Endothelial cell of umbilical vein (primary cell): ENCODE measurements at regions not wholly inside any gene's neighbourhood (a gene's known extent, or its start where the extent isn't known, plus 50 kb on each side); places are given as distances from the start of the nearest gene placed in this dataset.

Experiments used
- BruUV-seq: library from RNA; stranded (reverse); fragments of 400-500 nt; replicated peaks from 2 replicates; lab custom pipeline; 2021; lab: Mats Ljungman, UMichigan
- CTCF ChIA-PET: fragments of 300-600, 350-600 bp; sonication (Branson Sonifier 250); formaldehyde crosslinking; loops from one replicate; lab custom pipeline; 2021; ENCODE audit warnings: antibody characterized with exemption, inconsistent platforms; lab: Charles Lee
- POLR2A ChIA-PET: fragments of 300-600, 350-600 bp; sonication (Branson Sonifier 250); formaldehyde crosslinking; loops from one replicate; lab custom pipeline; 2021; ENCODE audit warnings: antibody characterized with exemption, inconsistent platforms; lab: Charles Lee
- DNase-seq: peaks from one replicate; pipeline ENCODE4 v3.0.0-alpha.2; 2011; ENCODE audit warnings: low read depth, low spot score
- FAIRE-seq: peaks from 2 replicates; lab custom pipeline; 2011; peaks lifted over from hg19 to GRCh38; lab: Jason Lieb, UNC
- H2AFZ ChIP-seq: 2 replicates; pipeline ENCODE4 v1.6.0; 2012; ENCODE audit warnings: low read depth, low read length, control low read depth, inconsistent platforms
- H3K27ac ChIP-seq: 2 replicates; pipeline ENCODE4 v1.5.1; 2011; ENCODE audit warnings: low read depth, mild to moderate bottlenecking, control low read depth, low read length, moderate library complexity; ENCODE audit not compliant: insufficient read depth
- H3K27me3 ChIP-seq, 2 experiments: 2 replicates each; pipeline versions ENCODE4 v1.6.0 to v1.6.1; 2011; ENCODE audit warnings: low read length in 2 of 2, mixed read lengths in 1 of 2; ENCODE audit not compliant: control insufficient read depth in 2 of 2, insufficient read depth in 2 of 2
- H3K36me3 ChIP-seq, 2 experiments: 2 replicates in 1 of 2; 3 replicates in 1 of 2; pipeline ENCODE4 v1.5.1; 2011; ENCODE audit warnings: low read length in 2 of 2, mild to moderate bottlenecking in 1 of 2, moderate library complexity in 1 of 2; ENCODE audit not compliant: control insufficient read depth in 2 of 2, insufficient read depth in 2 of 2; ENCODE audit errors: extremely low read depth in 1 of 2
- H3K4me1 ChIP-seq: 3 replicates; pipeline ENCODE4 v1.5.1; 2011; ENCODE audit warnings: mild to moderate bottlenecking, low read length; ENCODE audit not compliant: control insufficient read depth, insufficient read depth; ENCODE audit errors: extremely low read depth
- H3K4me2 ChIP-seq: 2 replicates; pipeline ENCODE4 v1.6.1; 2011; ENCODE audit warnings: low read length, control low read depth, mixed read lengths; ENCODE audit not compliant: insufficient read depth
- H3K4me3 ChIP-seq, 3 experiments: fragments of 200-600 bp in 1 of 3; sonication (generic), shearing (Covaris generic) in 1 of 3; replicated peaks in 1 of 3; 2 replicates each; pipeline ENCODE4 v1.5.1; 2011 to 2016; ENCODE audit warnings: control low read depth in 3 of 3, low read length in 3 of 3, mild to moderate bottlenecking in 2 of 3, inconsistent platforms in 1 of 3, low read depth in 1 of 3, moderate library complexity in 1 of 3; ENCODE audit not compliant: insufficient read depth in 1 of 3
- H3K79me2 ChIP-seq: 2 replicates; pipeline ENCODE4 v1.6.0; 2012; ENCODE audit warnings: low read length, inconsistent platforms; ENCODE audit not compliant: control insufficient read depth, insufficient read depth
- H3K9ac ChIP-seq: replicated peaks from 2 replicates; pipeline ENCODE3; 2011; ENCODE audit warnings: low read length, control low read depth; ENCODE audit not compliant: insufficient read depth; ENCODE audit errors: extremely low read depth
- H3K9me1 ChIP-seq: replicated peaks from 3 replicates; pipeline ENCODE4 v1.6.0; 2011; ENCODE audit warnings: mild to moderate bottlenecking, low read length; ENCODE audit not compliant: control insufficient read depth, insufficient read depth; ENCODE audit errors: extremely low read depth
- H3K9me3 ChIP-seq: replicated peaks from 2 replicates; pipeline ENCODE4 v1.5.1; 2012; ENCODE audit warnings: low read length, inconsistent platforms; ENCODE audit not compliant: control insufficient read depth, insufficient read depth
- H4K20me1 ChIP-seq: replicated peaks from 2 replicates; pipeline ENCODE3; 2011; ENCODE audit warnings: mild to moderate bottlenecking, low read length; ENCODE audit not compliant: control insufficient read depth, insufficient read depth; ENCODE audit errors: extremely low read depth
- CTCF ChIP-seq, 2 donors: IDR thresholded peaks; 1 replicate in 1 of 2; 2 replicates in 1 of 2; pipeline ENCODE4 v1.5.1; 2011; ENCODE audit warnings: low read length in 2 of 2, mild to moderate bottlenecking in 2 of 2, moderate library complexity in 2 of 2, control low read depth in 1 of 2, inconsistent platforms in 1 of 2, low read depth in 1 of 2; ENCODE audit not compliant: insufficient read depth in 1 of 2; ENCODE audit errors: extremely low read depth in 1 of 2
- EZH2 ChIP-seq: IDR thresholded peaks from 2 replicates; pipeline ENCODE4 v1.6.1; 2012; ENCODE audit warnings: borderline replicate concordance, low read depth, mild to moderate bottlenecking, moderate library complexity, low read length, inconsistent platforms; ENCODE audit not compliant: severe bottlenecking
- FOS ChIP-seq: IDR thresholded peaks from 2 replicates; pipeline ENCODE4 v1.6.1; 2011; ENCODE audit warnings: mild to moderate bottlenecking, low read length, moderate library complexity, borderline replicate concordance; ENCODE audit not compliant: insufficient read depth
- GATA2 ChIP-seq: IDR thresholded peaks from 2 replicates; pipeline ENCODE4 v1.7.0; 2011; ENCODE audit warnings: low read depth, mild to moderate bottlenecking, moderate library complexity, mixed read lengths, low read length; ENCODE audit not compliant: insufficient read length, insufficient read depth
- JUN ChIP-seq: IDR thresholded peaks from 2 replicates; pipeline ENCODE4 v1.6.1; 2011; ENCODE audit warnings: borderline replicate concordance, low read depth; ENCODE audit not compliant: insufficient read length, insufficient read depth
- MYC ChIP-seq: IDR thresholded peaks from one replicate; pipeline ENCODE4 v1.6.1; 2011; ENCODE audit warnings: mild to moderate bottlenecking, low read depth, low read length
- POLR2A ChIP-seq: IDR thresholded peaks from 2 replicates; pipeline ENCODE4 v1.6.1; 2012; ENCODE audit warnings: low read depth, mild to moderate bottlenecking, control low read depth, low read length
- POLR2AphosphoS5 ChIP-seq: IDR thresholded peaks from 2 replicates; pipeline ENCODE4 v1.6.1; 2012; ENCODE audit warnings: low read depth, mild to moderate bottlenecking, control low read depth, low read length, moderate library complexity; ENCODE audit not compliant: insufficient read depth
- dilution Hi-C: fragments of 300-500 bp; cut with MboI; formaldehyde crosslinking; loops from one replicate; pipeline ENCODE4 v1.15.0; 2019; ENCODE audit warnings: low sequenced_read_pairs; ENCODE audit not compliant: extremely low pct_ligation_motif_present
- intact Hi-C: fragments of 100-400 bp; cut with micrococcal nuclease; formaldehyde crosslinking; loops from one replicate; pipeline ENCODE4 v1.10.0; 2022
- TF ChIP-seq, protein P1 (sequence below): IDR thresholded peaks from 2 replicates; pipeline ENCODE4 v1.6.1; 2011; ENCODE audit not compliant: insufficient read depth, insufficient read length

DNA sequence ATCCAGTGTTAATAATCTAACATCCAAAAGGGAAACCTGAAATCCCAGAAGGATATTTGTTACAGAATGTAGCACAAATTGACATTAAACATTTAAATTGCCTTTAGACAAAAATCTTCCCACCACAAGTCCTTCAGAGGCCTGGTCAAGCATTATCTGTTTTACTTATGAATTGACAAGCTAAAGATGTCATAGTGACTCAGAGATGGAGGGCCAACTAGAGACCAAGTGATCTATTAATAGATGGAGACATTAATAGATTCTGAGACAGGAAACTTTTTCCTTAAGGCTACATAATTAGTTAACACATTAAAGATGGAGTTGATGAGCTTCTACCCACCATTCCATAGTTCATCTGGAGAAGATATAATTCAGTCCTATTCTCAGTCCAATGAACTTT lies 526.2 kb downstream of the IRS1 start:
- POLR2A ChIA-PET, result no interaction called here
- Histone ChIP-seq H3K9ac (no peak overlapping the region), H3K4me3 (no peak overlapping the region), H3K36me3 (no peaks in the 10 kb centered on the region), H3K4me2 (no peak overlapping the region), H3K9me3 (no peaks in the 10 kb centered on the region), H3K4me1 (no peaks in the 10 kb centered on the region), H3K9me1 (no peaks in the 10 kb centered on the region), H2AFZ (no peak overlapping the region), H3K79me2 (no peaks in the 10 kb centered on the region), H3K27ac (no peak overlapping the region), H3K27me3 (no peaks in the 10 kb centered on the region), H4K20me1 (no peaks in the 10 kb centered on the region)
- CTCF ChIA-PET, result no interaction called here
- no peak for FAIRE-seq
- no TSS peak for BruUV-seq
- no peak for DNase-seq
- TF ChIP-seq MYC, result no peak
- dilution Hi-C loops (no loop called here), intact Hi-C loops (no loop called here)

DNA sequence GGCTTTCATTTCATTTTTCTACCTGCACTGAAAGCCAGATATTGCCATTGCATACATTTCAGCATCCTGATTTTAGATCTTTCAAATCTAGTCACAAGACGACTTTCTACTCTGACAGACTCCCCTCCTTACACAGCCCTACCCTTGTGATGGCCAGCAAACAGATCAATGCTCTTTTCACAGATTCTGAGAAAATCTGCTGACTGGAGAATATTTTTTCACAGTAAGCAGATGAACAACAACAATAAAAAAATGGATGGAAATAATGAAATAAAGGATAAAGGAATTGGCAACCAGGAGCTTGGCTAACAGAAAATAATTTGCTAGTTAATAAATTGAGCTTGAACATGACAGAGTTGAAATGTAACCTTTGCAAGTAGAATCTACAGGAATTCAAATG lies 527.2 kb downstream of the IRS1 start:
- intact Hi-C loops, result no loop called here
- dilution Hi-C loops, result no loop called here
- Histone ChIP-seq H3K4me1 (no peaks in the 10 kb centered on the region), H4K20me1 (no peaks in the 10 kb centered on the region), H3K4me3 (no peak overlapping the region), H3K36me3 (no peaks in the 10 kb centered on the region), H3K27ac (no peak overlapping the region), H3K4me2 (no peak overlapping the region), H2AFZ (no peak overlapping the region), H3K9me1 (no peaks in the 10 kb centered on the region), H3K79me2 (no peaks in the 10 kb centered on the region), H3K9ac (no peak overlapping the region), H3K27me3 (no peaks in the 10 kb centered on the region), H3K9me3 (no peaks in the 10 kb centered on the region)
- ChIA-PET POLR2A (interaction anchor here (0.5 kb wide), 1 partner anchor 152 kb away, joined by 4 read pairs; no protein-coding TSS in a partner anchor), CTCF (no interaction called here)
- BruUV-seq, result no TSS peak
- DNase-seq (no peak), FAIRE-seq (no peak)
- TF ChIP-seq, protein P1, sequence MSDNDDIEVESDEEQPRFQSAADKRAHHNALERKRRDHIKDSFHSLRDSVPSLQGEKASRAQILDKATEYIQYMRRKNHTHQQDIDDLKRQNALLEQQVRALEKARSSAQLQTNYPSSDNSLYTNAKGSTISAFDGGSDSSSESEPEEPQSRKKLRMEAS, result no peak
- TF ChIP-seq FOS (no peak), POLR2AphosphoS5 (no peak), CTCF (IDR thresholded peaks at IDR 0.05; ENCODE audit: extremely low read depth in 1 of 2, insufficient read depth in 1 of 2, low read depth in 1 of 2, low read length in 2 of 2) (no peak), JUN (no peak), EZH2 (no peak), GATA2 (no peak), POLR2A (no peak), MYC (no peak)
